ENCODE measurements at regions not wholly inside any gene's neighbourhood (a gene's known extent, or its start where the extent isn't known, plus 50 kb on each side); places are given as distances from the start of the nearest gene placed in this dataset.

DNA sequence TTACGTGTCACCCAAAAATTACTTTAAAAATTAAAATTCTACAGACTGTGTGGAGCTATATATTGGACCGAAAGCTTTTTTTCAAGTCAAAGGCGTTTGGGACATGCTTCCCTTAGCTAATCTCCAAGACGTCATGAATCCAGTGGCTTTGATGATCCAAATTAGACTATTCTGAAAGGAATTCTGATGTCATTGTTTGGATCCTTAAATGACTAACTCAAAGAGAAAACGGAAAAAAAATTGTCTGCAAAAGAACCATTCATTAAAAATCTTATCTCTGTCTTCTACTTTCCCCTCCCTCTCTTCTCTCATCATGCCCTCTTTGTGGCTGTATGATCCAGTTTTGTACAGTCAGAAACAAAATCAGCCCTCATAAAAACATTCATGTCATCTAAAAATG lies 161.8 kb downstream of the ETV1 start:
- TF ChIP-seq CTCF (IDR thresholded peaks at IDR 0.05) = no peak
- TF ChIP-seq ZFX (IDR thresholded peaks at IDR 0.05; ENCODE audit: borderline replicate concordance) = no peak

Data from 22Rv1 (cell line).